ENCODE measurements at regions not wholly inside any gene's neighbourhood (a gene's known extent, or its start where the extent isn't known, plus 50 kb on each side); places are given as distances from the start of the nearest gene placed in this dataset.

DNA sequence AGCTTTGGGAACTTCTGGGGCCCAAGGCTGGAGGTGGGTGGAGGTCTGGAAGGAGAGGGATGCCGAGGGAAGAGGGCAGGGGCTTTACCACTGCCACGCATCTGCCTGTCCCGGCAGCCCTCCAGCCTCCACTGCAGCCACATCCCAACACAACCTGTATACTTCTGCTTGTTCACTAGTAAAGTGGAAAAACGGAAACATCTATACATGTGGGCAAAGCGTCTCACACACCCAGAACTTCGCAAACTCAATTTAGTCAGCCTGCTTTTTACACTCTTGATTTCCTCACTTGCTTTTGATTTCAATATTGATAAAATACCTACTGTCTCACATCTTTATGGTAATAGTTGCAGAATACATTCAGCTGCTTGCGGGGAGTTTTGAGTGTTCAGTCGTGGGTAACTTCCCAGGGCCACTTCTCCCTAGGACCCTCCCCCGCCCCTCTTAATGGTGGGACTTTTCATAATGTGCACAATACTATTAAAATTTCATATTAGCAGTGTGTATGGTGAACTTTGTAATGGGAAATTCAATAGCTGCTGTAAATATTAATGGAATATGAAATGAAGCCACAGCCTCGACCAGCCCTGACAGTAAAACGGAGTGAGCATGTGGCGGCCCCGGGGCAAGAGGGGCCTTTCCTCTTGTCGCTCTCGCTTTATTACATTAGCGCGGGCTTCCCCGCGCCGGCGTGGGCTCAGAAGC is 85.2 kb downstream of the NR2F2 start:
- no peak for DNase-seq (ENCODE audit: low spot score)

DNA sequence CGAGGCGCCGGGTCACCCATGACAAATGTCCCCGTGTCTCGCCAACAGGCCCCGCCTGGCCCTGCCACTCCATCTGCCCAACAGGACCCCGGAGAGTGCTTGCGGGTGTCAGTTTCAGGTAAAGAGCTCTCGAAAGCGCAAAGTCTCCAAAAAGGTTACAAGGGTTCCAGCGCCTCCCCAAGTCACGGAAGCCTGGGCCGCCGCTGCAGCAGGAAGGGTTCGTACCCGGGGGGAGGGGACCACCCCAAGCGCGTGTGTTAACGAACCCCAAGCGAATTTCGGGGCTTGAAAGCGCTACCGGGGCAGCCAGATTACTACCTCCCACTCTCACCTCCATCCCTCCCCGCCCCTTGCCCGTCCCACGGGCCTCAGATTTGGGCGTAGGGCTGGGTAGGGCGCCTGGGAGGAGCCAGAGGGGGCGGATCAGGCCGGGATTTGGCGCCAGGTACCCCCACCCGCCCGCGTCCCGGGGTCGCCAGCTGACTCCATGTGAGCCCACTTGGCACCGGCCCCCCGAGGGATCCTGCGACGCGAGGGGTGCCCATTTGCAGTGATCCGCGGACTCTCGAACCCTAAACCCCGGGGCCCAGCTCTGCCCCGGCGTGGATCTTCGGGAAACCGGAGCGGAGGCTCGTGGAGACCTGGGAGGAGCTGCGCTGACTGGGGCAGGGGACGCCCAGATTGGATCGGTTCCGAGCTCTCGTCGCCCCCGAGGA is 85.9 kb downstream of the NR2F2 start:
- peak; percentile 37 for DNase-seq (ENCODE audit: low spot score)

DNA sequence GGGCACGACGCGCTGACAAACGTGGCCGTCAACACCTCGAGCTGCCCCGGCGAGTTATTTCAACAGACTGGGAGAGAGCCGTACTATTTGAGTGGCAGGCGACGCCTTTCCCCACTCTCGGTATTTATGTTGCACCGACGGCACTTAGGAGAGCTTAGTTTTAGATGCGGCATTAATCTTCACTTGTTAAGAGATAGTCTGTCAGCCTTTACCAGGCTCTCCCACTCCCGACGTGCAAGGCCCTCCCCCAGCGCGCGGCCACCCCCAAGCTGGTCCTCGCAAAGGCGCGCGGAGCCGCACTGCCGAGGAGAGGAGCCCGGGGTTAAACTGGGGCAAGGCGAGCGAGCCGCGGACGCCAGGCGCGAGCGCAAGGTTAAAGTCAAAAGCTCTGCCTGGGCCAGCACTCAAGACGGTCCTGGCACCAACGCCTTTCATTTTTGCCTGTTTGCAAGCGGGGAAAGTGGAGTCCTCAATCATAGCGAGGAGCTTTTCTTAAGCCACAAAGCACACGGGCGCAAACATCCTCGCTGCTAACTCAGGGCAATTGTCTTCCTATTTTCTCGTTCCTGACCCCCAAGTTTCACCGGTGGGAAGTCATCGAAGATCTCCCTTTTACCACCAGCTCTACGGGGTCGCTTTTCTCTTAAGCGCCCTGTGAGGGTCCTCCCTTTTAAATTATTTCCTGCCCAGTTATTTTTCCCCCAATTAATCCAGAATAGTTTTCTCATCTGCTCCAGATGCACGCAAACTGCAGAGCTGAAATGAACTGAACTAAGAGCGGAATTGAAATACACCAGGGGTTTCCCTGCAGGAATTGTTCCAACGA is 86.6 kb downstream of the NR2F2 start:
- peak; percentile 41 for DNase-seq (ENCODE audit: low spot score)

DNA sequence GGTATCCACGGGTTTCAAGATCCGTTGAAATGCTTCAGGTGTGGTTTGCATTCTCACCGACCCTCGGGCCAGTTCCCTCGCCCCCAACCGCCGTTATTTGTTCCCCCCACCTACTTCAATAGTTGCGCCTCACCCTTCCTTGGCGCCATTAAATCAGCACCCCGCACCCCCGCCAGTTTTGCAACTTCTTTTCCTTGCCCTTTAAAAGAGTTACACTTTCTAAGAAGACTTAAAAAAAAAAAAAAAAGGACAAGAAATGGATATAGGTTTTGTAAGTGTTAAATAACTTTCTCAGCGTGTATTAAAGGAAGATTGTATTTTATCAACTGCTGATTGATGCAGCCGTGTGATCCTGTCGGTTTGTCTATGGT is 87.2 kb downstream of the NR2F2 start:
- DNase-seq (ENCODE audit: low spot score) = no peak

DNA sequence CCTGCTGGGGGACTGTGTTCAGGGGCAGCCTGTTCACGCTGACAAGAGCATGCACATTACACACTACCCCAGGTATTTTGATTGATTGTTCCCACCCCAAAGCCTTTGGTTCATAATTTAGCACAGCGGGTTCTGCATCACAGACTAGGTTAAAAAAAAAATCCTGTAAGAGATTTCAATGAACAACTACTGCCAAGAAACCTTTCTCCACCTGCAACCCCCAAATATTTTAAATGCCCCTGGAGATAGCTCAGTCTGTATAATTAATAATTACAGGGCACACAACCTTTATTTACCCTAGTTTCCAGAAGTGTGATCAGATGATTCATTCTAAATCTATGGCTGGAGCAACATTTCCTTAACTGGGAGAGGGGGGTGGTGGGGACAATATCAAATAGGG is 87.6 kb downstream of the NR2F2 start:
- DNase-seq (ENCODE audit: low spot score) = no peak

DNA sequence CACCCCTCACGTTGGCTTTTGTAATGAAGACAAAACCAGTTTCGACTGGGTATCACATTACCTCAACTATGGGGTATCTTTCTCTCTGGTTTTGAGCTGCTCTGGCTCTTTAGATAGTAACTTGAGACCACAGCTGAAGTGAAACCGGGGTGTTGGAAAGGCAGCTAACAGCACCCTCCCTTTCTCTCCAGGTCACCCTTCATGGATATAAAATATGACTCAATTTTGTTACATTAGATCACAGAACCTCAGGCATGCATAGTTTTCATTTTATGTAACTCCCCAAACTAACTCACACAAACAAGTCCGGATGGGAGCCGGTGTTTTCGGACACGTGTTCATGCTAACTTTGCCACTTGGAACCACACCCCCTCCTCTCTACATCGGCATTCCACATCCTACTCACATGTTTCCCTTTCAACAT is 90.7 kb downstream of the NR2F2 start:
- DNase-seq (ENCODE audit: low spot score) = no peak

DNA sequence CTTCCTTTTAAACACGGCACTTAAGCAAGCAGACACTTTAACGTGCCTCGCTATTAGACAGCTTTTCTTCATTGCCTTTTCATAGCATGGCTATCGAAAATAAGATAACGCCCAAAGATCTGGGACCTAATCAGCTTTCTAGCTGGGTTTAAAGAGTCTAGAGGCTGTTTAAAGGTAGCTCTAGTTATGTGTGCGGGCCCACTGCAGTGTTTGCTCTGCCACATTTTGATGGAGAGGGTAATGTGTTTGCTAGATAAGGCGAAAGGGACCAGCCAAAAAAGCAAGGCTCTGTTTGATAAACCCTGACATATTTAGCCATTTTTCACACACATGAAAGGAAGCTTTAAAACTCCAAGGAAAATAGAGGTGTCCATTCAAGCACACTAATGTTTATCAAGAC is 91.6 kb downstream of the NR2F2 start:
- DNase-seq (ENCODE audit: low spot score) = no peak

DNA sequence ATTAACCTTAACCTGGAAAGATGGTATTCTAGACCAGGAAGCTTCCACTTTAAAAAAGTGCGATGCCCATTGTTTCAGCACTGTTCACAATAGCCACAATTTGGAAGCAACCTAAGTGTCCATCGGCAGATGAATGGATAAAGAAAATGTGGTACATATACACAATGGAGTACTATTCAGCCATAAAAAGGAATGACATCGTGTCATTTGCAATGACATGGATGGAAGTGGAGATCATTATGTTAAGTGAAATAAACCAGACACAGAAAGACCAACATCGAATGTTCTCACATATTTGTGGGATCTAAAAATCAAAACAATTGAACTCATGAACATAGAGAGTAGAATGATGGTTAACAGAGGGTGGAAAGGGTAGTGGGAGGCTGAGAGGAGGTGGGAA is 94.2 kb downstream of the NR2F2 start:
- DNase-seq (ENCODE audit: low spot score) = no peak

DNA sequence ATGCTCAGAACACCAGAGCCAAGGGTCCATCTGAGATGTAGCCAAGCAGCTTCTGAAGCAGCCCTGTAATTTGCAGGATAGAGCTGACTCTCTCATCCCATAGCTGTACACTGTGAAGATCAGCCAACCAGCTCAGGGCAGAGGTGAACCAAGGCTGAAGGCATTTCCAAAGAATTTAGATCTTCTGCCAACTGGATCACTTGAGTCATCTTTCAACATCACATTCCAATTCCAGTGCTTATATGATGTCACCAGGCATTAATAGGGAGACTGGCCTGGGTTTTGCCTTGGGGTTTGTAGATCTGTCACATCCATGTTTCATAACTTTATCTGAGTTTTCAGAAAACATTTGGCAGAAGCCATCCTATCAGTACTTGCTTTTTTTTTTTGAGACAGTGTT is 98.2 kb downstream of the NR2F2 start:
- DNase-seq (ENCODE audit: low spot score) = no peak

DNA sequence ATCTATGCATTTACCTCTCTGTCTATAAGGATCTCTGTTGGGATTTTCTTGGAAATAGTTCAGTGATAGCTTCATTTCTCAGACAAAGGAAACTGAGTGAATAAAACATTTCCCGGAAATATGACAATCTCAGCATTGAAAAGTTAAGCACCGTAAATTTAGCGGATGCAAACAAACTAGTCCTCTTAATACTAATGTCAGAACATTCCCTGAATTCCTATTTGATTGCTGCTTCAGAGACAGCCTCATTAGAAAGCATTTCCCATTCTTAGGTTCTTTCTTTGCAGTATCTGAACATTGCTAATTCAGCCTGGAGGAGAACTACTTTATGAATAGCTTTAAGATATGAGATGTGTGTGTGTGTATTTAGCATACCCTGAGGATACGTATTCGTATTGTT is 101.3 kb downstream of the NR2F2 start:
- no peak for DNase-seq (ENCODE audit: low spot score)

DNA sequence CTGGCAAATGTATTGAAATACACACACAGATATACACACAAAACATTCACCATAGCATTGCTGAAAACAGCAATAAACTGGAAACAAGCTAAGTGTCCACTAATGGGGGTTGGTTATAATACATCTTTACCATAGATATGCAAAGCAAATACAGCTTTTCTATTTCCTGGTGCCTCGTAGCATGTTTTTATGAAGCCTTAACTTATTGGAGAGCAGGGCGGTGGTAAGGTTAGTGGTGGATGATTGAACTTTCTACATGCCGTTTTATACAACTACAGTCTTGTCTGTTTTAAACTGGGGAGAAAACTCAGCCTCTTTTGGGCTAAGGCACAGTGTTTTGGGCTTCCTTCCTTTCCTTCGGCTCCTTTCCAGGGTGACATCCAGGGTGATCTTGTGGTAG is 104.5 kb downstream of the NR2F2 start:
- no peak for DNase-seq (ENCODE audit: low spot score)

DNA sequence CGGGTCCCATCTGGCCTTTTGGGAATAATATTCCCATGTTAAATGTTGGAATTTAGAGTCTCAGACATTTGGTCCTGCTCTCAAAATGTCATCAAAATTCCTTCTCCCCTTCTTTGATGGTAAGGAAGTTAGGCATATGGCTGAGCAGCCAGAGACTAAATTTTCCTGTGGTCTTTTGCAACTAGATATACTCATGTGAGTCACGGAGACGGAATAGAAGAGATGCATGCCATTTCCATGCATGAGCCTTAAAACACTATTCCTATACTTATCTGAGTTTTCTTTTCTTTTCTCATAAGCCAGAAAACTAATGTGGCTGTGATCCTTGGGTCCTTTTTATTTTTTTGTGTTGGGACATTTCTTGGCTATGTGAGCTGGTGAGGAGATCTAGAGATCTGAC is 105.3 kb downstream of the NR2F2 start:
- DNase-seq (ENCODE audit: low spot score) = no peak

DNA sequence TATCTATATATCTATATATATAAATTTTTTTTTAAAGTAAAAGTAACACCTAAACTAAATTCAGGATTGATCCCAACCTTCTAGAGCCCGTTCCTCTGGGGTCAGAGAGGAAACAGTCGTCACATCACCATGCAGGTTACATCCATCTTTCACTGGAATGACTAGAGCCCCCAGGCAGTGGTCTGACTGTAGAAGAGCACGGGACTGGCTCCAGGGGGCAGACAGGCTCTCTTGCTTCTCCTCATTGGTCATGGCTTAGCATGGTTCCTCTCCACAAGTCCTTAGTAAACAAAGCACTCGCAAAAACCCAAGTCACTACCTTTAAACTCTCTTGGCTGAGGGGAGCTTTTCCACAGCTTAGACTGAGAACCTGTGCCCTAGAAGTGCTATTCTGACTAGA is 110.5 kb downstream of the NR2F2 start:
- no peak for DNase-seq (ENCODE audit: low spot score)

DNA sequence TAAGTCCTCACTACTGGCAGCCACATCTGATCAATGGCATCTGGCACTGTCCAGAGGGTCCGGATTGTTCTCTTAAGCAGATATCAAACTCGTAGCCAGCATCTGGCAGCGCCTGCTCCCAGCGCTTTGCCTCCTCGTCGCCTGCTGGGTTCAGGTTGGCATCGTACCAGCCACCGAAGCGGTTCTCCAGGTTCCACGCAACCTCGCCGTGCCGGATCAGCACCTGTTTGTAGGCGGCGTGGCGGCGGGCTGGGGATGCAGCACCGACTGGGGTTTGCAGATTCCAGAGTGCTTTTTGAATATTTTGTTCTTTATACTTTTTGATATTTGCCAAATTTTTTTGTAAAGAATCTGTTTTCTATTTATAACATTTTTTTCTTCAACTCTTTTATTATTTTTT is 111.6 kb downstream of the NR2F2 start:
- no peak for DNase-seq (ENCODE audit: low spot score)

DNA sequence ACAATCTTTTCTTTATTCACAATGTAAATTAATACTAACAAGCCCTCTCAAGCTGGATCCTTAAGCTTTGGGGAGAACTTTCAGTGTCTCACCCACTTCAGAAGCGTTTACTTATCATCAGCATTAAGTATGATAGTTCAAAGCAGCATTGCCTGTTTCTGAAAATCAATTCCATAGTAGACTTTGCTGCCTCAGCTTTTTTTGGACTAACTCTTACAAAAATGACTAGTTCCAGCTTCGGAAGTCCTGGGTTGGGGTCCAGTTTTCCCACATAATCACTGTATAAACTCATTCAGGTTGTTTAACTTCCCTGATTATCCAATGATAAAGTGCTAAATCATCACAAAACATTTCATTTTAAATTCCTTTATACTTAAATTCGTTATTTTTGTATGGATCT is 114.4 kb downstream of the NR2F2 start:
- DNase-seq (ENCODE audit: low spot score) = no peak

DNA sequence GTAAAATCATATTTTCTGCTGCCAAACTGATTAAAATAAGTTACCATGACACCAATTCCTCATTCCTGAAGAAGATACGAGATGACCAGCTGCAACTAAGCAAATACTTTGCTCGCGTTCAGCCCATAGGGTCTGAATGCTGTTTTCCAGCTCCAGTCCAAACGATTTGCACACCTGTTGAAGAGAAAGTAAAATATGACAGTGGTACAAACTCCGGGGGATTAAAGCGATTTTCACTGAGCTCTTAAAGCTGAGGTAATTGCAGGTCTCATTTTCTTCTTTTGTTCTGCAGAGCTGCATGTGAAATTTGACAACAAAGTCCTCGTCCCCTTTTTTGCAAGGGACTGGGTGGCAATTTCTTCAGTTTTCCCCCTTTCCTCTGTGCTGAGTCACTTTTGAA is 118.4 kb downstream of the NR2F2 start:
- DNase-seq (ENCODE audit: low spot score) = no peak

DNA sequence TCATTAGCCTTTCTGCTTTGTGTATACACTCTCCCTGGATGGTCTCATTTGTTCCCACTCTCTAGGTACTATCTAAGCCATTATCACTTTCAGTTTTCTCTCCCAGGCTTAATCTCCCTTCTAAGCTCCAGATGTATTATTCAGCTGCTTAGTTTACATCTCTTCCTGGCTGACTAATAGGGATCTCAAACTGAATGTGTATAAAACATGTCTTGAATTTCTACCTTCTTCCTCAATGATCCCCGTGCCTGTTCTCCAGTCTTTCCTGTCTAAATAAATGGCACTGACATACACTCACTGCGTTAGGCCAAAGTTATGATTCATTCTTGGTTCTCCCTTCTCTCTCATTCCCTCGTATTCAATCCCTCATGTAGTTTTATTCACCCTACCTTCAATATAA is 127.3 kb downstream of the NR2F2 start:
- no peak for DNase-seq (ENCODE audit: low spot score)

DNA sequence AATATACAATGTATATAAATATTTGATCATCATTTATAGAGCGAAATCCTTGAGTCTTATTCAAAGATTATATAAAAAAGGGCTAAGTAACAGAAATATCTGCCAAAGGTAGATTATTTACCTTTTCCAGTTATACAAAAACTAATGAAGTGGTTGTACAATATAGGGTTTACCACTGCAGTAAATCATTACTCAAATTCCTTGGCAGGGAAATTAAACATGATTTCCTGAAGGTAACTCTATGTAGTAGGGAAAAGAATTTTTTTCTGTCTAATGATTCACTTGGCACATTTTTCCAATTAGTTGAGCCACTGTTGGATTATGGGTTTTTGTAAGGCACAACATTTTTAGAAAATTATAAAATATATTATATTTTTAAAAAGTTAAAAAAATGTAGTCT is 129.6 kb downstream of the NR2F2 start:
- no peak for DNase-seq (ENCODE audit: low spot score)

DNA sequence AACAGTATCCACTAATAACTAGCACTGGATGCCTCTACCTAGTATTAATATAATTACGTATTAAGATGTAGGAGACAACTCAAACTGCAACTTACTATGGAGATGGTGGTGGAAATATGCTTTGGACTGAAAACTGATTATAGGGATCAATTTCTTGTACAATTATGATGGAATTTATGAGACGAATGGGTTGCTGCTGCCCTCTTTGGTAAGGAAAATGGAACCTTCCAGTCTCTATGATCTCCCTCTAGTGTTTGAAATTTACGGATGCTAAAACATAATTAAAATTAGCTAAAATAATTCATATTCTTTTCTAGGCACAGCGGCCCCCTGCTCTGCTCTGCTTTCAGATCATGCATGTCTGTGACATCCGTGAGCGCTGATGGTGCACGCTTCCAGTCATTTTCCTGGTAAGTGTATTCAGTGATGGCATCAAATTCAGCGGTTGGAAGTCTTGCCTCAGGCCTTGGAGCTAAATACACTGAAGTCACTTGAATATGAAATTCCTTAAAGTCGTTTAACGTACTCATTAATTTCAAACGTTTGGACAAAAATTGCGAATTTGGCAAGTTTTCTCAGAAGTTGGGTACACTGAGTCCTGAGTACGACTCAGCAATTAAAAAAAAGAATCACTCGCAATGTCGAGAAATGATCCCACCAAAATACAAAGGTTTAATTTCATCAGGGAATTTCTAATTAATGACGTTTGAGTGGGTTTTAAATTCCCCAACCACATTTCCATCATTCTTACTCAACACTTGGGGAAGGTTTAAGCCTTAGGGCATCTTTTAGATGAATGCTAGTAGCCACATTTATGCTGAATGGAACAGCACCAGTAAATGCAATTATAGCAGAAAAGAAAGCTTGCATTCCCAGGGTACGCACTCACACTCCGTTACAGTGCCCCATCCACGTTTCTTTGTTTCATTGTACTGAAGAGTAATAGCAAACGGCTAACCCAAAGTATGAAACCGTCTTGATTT is 132.6 kb downstream of the NR2F2 start:
- no peak for DNase-seq (ENCODE audit: low spot score)

DNA sequence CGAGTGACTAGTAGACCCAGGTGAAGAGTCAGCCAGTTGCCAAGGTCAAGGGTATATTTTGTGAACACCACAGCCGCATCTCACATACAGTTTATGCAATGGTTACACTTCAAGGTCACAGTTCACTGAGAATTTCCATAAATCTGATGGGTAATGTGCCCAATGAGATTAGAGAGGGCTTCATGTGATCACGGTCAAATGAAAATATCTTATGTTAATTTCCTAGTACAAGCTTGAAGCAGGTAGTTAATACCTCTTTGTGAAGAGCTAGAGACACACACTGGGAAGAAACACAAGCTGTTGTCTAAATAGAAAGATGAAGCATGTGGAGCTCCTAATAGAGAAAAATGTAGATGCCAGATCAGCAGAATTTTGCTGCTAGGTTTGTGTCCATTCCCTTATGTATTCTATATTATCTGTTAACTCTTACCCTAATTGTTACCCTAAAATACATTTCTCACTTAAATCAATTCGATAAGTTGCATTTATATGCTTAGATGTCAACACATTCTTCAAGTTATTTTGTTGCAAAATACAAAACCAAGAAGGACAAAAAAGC is 136.0 kb downstream of the NR2F2 start:
- DNase-seq (ENCODE audit: low spot score) = no peak

DNA sequence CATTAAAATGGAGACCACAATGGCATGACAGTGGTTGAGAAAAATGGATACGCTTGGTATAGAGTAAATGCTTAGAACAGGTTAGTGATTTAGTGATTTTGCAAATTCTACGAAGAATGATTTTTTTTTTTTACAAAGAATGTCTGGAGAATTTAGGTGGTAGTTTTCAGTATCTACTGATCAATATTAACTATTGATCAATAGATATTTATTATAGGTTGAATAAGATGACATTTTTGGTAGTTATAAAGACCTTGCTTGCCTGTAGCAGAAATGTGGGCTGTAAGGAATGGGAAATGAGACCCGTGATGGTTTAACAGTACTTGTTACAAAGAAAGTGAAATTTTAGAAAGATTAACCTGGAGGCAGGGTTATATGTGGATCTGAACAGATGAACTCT is 137.5 kb downstream of the NR2F2 start:
- DNase-seq (ENCODE audit: low spot score) = no peak
